Loucy (cell line): ENCODE measurements at regions not wholly inside any gene's neighbourhood (a gene's known extent, or its start where the extent isn't known, plus 50 kb on each side); places are given as distances from the start of the nearest gene placed in this dataset.

Source experiments
- EZH2phosphoT487 ChIP-seq: fragments of 200-600 bp; IDR thresholded peaks from 2 replicates; pipeline ENCODE4 v1.6.1; 2018; ENCODE audit warnings: antibody characterized with exemption, mild to moderate bottlenecking, moderate library complexity, borderline replicate concordance
- TF ChIP-seq, protein P1 (sequence below): fragments of 200-600 bp; sonication (generic); conservative IDR thresholded peaks from 2 replicates; pipeline ENCODE4 v1.5.1; 2014; ENCODE audit warnings: mild to moderate bottlenecking, antibody characterized with exemption, low read length

DNA sequence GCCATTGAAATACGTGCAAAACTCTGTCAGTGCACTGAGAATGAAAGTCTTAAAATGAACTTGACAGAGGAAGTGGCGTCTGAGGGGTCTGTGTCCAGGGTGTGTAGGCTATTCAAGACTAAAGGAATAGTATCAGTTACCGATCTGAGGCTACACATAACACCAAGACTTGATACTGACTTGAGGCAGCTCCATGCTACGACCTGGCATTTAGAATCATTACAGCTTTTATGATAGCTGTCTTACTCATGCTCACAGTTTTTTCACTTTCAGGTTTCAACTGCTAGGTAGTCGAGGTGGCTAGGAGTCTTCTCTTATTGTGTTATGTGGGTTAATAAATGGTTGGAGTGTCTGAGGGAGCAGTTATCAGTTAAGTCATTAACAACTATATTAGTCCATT, 92.8 kb upstream of the SLCO6A1 start:
- TF ChIP-seq EZH2phosphoT487: no peak
- TF ChIP-seq, protein P1, sequence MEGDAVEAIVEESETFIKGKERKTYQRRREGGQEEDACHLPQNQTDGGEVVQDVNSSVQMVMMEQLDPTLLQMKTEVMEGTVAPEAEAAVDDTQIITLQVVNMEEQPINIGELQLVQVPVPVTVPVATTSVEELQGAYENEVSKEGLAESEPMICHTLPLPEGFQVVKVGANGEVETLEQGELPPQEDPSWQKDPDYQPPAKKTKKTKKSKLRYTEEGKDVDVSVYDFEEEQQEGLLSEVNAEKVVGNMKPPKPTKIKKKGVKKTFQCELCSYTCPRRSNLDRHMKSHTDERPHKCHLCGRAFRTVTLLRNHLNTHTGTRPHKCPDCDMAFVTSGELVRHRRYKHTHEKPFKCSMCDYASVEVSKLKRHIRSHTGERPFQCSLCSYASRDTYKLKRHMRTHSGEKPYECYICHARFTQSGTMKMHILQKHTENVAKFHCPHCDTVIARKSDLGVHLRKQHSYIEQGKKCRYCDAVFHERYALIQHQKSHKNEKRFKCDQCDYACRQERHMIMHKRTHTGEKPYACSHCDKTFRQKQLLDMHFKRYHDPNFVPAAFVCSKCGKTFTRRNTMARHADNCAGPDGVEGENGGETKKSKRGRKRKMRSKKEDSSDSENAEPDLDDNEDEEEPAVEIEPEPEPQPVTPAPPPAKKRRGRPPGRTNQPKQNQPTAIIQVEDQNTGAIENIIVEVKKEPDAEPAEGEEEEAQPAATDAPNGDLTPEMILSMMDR: no peak
